NCI-H526 treated with DMSO at 0.1 percent for 48 hours (cell line): ENCODE measurements at regions not wholly inside any gene's neighbourhood (a gene's known extent, or its start where the extent isn't known, plus 50 kb on each side); places are given as distances from the start of the nearest gene placed in this dataset.

Experiments used
- DNase-seq: peaks from one replicate; lab custom pipeline; 2025; lab: John Stamatoyannopoulos, UW

DNA sequence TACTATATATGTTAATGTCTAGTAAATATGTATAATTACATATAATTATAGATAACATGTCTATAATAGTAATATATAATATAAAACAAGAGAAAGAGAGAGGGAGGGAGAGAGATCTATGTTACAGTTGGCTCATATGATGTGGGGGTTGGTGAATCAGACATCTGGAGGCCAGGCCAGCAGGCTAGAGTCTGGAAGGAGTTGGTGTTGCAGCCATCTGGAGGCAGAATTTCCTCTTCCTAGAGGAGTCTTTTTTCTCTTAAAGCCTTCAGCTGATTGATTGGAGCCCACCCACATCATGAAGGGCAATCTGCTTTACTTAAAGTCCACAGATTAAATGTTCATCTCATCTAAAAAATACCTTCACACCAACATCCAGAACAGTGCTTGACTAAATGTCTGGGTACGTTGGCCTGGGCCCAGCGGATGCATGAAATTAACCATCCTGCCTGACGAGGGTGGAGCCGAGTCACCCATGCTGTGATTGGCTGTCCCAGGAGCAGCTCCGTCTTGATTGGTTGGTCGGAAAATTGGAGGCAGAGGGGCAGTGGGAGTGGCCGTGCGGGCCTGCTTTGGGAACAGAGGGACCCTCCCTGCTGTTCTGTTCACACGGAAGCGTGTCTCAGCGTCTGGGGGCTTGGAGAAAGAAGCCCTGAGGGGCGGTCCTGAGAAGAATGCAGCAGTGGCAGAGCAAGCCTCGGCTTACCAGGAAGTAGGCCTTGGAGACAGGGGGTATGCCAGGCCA lies 392.4 kb downstream of the QKI start:
- no peak for DNase-seq

DNA sequence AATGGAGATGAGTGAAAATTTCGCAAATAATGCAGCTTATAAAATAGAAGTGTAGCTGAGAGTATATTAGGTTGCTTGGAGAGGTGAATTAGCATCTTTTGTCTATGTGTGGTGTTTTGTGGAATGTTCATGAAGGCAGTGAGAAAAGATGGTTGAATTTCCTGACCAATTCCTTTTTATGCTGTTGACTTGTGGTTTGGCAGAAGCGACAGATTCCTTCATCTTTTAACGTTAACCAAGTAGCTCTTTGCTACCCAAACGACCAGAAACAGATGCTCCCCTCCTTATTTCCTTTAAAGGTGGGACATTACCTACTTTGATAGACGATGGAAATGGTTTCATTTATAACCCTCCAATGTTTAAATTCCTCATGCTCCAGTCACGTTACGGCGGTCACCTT lies 390.5 kb downstream of the QKI start:
- no peak for DNase-seq

DNA sequence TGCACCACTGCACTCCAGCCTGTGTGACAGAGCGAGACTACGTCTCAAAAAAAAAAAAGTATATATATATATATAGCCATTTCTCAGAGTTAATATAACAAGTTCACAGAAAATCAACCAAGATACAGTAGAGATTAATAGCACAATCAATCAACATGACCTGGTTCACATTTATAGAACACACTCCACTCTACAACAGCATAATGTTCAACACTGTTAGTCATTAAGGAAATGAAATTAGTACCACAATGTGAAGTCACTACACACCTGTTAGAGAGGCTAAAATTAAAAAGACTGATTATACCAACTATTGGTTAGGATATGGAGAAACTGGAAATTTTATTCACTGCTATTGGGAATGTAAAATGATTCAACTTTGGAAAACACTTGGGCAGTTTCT lies 387.7 kb downstream of the QKI start:
- DNase-seq = no peak

DNA sequence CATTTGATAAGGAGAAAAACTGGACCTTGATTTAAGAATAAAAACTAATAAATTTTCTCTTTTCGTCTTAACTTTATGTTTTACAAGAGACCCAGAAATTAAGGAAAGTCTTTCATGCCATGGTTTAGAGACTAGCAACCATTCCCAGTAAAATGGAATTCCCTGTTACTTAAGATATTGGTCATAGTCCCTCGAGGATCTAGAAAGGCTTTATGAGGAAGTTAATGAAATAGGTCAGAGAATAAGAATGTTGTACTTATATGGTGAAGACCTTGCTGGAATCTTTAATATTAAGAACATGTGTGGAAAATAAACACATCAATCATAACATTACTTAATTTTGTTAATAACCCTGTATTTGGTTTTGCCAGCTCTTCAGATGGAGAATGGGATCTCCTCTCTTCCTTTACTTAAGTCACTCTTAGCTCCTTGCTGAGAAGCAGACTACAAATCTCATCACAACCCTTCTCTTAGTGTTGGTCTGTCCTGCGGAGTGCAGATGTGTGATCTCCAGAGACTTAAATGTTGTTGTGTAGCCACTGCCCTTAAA lies 382.9 kb downstream of the QKI start:
- no peak for DNase-seq

DNA sequence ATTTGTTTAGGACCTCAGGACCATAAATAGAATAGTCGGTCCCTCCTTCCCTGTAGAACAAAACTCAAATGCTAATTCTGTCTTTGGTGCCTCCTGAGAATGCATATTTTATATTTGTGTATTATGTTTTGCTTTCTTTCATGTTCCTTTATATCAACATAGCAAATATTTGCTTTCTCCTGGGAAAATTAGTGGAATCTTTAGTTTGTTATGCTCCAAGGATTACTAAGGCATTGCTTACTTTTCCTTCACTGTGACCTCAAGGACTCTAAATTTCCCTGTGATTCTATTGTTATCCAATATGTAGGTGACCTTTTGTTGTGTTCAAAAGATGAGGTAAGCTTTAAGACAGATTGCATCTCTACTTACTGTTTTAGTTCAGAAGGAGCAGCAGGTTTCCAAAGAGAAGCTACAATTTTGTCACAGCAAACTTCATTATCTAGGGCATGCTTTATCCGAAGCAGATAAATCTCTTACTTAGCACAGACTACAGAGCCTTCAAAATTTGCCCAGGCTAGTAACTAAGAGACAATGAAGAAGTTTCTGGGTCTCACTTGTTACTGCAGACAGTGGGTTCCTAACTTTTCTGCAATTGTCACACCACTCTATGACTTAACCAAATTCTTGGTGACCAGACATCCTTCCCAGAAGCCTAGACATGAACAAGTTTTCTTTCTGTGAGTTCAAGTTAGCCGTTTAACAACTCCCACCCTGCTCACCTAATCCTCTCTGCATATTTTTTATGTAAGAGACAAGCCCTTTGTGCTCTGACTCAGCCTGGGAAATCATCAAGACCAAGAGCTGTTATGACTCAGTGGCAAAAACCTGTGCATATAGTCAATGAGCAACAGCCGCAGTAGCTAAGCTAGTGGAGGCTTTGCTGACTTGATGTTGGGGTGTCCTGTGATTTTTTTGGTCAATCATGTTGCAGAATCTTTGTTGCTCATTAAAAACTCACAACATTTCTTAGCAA lies 378.8 kb downstream of the QKI start:
- no peak for DNase-seq

DNA sequence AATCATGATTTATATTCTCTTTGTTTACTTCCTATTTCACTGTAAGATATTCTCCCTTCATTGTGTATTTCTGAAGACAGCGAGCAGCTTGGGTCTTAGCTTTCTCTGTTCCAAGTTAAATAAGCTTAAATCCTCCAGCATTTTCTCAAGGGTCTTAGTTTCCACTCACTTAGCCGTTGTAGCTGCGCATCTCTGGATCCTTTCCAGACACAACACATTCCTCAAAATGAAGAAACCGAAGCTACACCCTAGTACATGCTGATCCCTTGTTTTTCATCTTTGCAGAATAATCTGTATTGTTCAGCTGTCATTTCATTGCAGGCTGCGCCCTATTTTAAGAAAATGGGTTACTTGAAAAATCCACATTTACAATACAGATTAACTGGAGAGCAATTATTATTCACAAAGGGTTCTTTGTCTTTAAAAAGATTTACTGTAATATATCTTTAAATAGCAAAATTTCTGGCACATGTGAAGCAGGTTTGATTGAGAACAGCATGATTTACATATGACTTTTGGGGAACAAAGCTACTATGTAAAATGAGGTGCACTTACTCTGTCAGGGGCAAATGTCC lies 375.8 kb downstream of the QKI start:
- DNase-seq = no peak

DNA sequence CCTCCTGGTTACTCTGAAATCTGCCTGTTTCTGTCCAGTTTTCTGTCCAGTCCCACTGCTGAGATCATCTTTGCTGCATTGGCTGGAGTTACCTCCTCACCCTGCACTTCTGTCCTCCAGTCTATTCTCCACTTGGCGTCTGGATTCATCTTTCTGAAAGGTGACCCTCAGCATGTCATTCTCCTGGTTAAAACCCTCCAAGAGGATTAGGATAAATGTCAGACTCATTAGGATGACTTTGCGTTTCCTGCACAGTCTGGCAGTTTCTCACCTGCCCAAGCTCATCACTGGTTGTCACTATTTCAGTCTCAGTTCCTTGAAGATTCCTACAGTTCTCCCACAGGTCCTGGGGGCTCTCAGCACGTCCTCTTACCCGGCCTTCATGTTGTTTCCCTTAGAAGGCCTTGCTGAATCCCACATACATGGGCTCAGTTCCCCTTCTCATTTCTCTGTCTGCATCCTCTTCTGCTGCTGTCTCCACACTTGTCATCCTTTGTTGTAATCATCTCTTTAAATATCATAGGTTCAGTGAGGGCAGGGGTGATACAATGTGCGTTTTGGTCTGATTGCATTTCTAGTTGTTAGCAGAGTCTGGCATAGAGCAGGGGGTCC lies 374.8 kb downstream of the QKI start:
- no peak for DNase-seq

DNA sequence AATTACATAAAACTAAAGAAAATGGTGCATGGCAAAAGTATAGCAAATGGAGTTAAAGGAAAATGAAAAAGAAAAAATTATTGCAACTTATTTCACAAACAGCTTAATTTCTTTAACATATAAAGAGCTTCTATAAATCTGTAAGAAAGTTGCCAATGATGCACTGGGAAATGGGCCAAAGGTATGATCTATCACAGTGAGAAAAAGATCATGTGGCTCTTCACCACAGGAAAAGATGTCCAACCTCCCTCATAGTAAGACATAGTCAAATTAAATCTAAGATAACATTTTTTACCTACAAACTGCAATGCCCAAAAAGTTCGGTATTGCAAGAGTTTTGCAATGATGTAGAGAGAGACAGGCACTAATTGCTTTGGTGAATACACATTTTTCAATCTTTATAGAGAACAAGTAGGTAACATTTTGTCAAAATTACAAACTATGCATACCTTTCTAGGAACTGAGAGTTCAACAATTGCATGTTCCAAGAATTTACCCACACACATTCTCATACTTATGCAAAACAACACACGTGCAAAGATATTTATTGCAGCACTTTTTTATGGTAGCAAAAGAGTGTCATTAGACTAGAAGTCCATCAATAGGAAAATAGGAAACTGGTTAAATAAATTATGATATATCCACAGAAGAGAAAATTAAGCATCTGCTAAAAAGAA lies 372.6 kb downstream of the QKI start:
- no peak for DNase-seq

DNA sequence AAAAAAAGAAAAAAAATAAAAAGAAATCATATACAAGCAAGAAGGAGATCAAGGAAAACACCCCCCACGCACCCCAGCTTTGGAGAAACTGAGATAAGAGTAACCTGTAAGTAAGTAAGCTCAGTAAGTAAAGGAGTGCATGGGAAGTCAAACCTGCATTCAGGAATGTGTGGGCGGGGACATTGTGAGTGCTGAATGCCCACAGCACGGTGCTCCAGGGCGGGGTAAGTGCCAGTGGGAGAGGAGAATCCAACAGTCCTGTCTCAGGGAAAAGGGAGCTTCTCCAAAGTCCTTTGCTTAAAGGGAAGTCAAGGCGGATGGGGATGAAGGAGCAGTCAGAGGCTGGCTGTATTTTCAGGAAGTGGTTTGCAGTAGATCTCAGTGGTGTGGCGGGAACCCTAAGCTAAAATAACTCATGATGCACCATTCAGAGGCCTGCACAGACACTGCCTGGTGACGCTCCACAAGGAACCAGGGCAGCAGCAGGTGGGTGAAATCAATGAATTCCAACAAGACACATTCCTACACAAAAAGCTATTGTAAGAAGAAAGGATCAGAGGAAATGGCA lies 368.0 kb downstream of the QKI start:
- DNase-seq = no peak

DNA sequence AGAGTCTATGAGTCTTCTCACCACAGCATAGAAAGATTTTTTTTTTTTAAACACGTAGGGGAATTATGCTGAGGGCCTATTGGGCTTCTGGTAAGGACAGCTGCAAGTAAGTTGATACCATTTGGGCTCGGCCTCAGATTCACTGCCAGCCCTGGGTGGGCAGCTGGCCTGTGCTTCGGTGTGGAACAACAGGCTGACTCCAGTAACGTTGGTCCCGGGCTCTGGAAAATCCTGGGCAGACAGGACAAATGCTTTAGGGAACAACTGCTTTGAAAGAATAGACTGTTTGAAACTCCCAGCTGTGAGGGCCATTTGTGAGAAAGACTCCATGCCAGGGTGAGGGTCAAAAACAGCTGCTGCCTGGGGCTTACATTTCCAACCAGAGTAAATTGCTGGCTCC lies 366.5 kb downstream of the QKI start:
- no peak for DNase-seq

DNA sequence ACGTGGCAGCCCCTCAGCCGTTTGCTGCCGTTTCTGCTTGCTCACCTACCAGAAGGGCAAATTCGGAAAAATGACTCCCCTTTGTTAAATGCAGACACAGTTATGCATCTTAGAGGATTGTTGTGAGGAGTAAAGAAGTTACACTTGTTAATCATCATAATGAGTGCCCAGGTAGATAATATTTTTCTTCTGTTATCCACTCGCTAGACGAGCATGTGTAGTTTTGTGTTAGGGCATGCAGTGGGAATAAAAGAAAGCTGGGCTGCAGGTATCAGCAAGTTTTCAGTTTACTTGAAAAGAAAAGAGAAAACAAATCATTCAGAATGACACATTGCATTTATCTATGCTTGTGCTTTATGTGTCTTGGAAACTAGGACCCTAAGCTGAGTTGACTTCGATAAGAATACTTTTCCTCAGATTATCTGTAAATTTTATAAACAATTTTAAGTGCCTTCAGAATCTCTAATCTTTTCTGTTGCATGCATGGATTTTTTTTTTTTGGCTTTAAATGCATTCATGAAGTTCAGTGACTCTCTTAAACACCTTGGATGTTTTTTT lies 365.3 kb downstream of the QKI start:
- DNase-seq = no peak

DNA sequence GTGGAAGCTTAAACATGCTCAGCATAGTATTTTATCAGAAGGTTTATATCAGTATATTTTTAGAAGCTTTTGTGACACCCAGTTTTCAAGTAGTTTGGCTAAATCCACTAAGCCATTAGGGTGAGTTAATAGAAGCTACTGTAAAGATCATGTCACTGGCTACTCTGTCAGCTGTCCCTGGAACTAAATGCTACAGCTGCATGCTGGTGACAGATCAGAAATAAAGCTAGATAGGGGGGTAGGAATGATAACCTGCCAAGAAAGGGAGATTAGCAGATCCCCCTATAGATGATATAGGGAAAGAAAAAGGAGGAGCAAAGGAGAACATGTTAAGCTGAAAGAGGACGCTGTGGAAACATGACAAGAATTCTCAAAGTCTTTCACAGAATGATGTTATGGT lies 363.2 kb downstream of the QKI start:
- DNase-seq = no peak

DNA sequence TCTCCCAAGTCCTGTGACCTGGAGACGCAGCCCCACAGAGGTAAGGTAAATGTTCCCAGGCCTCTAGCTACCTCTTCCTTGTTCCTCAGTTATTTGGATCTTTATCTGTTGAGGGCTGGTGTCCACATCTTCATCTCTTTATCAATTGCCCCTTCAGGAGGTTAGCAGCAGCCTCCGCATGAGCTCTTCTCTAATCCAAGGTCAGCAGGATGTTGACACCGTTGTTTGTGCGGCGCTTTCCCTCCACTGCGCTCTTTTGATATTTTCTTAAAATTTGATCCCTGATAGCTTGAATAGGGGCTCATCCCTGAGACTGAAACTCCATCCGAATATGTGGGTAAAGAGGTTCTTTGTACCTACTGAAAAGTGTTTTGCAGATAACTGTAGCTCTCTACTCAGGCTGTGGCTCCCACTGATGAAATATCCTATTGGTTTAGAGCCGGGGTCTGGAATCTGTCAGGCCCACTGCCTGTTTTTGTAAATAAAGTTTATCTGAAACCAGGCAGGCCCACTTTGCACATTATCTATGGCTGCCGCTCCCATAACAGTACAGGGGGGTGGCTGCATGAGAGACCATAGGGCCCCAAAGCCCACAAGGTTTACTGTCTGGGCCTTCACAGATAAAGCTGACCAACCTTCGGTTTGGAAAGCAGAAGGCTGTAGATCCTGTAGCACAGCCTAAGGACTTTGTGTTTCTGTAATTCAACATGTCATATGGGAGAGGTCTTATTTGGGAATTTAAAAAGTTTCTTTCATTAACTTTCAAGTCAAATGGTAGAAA lies 362.6 kb downstream of the QKI start:
- DNase-seq = no peak

DNA sequence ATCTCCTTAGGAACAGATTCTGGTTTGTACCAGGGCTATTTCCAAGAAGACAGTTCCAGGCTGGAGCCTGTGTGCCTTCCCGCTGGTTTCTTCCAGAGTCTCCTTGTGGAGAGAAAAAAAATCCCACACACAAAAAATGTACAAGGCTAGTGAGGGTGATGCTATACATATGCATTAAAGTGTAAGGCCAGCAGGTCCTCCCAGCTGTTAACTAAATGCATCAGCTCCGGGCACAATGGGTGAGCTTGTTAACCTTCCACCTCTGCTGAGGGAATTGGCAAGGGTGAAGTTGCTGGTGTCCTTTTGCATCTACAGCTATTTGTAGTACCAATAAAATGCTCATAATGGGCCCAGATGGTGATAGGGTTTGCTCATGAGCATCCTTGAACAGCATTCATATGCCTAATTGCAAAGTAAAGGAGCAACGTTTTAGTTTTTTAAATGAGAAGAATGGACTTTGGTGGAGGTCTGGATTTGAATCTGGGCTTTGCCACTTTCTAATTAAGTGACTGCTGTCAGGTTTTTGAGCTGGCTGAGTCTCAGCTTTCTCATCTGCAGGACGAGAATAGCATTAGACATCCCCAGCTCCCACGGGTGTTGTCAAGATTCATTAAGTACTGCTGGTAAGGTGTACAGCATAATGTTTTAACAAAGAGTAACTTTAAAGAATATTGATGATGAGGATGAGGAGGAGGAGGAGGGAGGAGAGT lies 361.8 kb downstream of the QKI start:
- DNase-seq = no peak

DNA sequence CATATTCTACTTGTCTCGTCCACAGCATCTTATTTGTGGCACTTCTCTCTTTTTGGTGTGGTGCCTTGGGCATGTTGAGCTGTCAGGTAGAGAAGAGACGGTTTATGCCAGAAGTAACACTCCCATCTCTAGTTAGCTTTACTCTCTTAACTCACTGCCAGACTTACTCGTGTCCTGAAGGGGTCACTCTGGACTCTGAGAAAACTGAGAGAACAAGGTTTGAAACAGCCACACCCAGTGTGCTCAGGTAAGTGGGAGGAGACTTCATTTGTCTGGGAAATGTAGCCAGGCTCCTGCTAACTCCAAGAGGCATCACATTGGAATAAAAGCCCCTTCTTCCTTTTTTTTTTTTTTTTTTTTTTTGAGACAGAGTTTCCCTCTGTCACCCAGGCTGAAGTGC lies 360.8 kb downstream of the QKI start:
- DNase-seq = no peak

DNA sequence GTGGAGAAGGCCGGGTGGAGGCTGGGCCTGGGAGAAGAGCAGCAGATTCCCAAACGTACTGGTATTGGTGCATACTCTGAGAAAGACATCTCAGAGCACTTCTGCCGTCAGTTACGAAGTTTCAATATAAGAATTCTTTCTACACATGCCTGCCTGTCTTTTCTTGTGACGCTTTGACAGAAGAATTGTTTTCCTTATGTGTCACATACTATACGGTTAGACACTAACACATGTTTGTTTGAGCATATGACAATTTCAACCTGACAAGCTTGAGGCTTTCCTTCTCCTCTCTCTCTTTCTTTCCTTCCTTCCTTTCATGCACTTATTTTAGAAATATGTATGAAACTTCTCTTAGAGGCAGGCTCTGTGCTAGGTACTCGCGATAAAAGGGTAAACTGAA lies 360.0 kb downstream of the QKI start:
- no peak for DNase-seq

DNA sequence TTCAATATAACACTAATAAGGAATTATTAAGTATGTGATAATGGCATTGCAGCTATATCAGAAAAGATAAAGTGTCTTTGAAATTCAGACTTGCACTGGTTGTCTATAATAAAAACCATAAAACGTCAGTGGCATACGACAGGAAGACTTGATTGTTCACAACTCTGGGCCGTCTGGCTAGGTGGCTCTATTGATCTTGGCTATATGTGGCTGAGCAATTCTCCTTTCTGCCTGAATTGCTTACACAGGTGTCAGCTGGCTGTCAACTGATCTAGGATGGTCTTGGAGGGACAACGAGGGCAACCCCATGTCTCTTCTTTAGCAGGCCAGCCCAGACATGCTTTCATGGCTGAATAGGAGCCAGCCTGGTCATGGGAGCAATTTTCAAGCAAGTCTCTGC lies 359.1 kb downstream of the QKI start:
- DNase-seq = no peak

DNA sequence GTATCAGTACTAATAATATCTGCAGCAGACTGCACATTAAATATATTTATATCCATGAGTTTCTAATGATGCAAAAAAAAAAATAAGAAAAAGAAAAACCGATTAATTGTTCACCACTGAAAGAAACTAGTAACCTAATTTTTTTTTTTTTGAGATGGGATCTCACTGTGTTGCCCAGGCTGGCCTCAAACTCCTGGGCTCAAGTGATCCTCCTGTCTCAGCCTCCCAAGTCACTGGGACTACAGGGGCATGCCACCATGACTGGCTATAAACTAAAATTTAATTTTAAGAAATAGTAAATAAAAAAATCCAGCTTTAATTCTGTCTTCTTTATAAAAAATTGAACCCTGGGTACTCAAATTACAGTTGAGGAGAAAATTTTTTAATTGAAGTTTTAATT lies 358.2 kb downstream of the QKI start:
- no peak for DNase-seq

DNA sequence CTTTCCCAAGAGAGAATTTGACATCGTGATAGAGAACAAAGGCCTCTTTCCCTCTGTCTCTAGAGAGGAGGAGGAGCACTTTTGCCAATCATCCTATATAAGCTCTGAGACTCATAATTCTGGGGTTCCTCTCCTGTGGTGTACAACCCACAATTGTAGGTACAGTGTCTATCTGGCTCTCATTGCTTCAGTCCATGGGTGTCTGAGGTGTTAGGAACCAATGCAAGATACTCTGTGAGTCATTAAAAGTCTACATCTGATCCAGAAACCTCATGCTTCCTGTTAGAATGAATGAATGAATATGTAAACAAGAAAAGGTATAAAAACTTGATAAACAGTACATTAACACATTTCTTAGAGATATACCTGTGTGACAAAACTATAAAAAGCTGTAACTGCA lies 356.7 kb downstream of the QKI start:
- DNase-seq = no peak

DNA sequence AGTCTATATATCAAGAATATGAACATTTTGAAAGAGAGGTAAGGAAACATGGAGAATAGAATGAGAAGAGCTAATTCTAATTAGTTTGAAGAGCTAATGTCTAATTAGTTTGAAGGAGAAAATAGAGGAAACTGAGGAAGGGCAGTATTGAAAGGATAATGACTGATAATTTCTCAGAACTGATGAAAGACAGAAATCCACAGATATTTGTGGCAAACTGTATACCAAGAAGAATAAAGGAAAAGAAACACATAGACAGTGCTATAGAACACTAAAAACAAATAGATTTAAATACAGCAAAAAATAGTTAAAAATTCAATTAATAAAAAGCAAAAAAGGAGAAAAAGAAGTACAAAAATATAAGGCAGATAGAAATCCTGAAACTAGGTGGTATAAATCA lies 354.4 kb downstream of the QKI start:
- DNase-seq = no peak
